ENCODE measurements at regions not wholly inside any gene's neighbourhood (a gene's known extent, or its start where the extent isn't known, plus 50 kb on each side); places are given as distances from the start of the nearest gene placed in this dataset.

DNA sequence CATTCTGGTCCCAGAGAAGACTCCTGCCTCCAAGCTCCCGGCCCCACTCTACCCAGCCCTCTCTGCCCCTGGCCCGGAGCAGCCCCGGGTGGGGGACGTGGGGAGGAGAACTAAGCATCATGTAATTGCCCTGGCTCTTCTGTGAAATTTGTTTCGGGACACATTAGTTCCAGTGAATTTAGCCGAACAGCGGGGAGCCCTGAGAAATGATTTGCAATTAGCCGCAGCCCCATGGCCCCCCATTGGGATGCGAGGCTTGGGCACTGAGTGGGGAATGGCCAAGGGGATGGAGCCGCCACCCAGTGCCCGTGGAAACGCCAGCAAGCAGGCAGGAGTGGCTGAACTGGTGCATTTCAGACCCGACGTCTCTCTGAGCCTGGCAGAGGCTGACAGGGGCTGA is 173.9 kb upstream of the LHX5 start:
- peaks cover 47% of the 10 kb centered on the region for H3K27me3 Mint-ChIP-seq
- no peaks in the 10 kb centered on the region for H3K9me3 Mint-ChIP-seq
- H3K36me3 Mint-ChIP-seq (ENCODE audit: low read depth), result no peaks in the 10 kb centered on the region
- H3K4me1 Mint-ChIP-seq (ENCODE audit: low read depth), result no peaks in the 10 kb centered on the region
- no peak overlapping the region for H3K4me3 Mint-ChIP-seq
- H3K27ac Mint-ChIP-seq, result no peak overlapping the region
- intact Hi-C loops (cut with micrococcal nuclease), result loop anchor here (2.0 kb wide), 1 partner anchor 267 kb away; no protein-coding TSS in a partner anchor

DNA sequence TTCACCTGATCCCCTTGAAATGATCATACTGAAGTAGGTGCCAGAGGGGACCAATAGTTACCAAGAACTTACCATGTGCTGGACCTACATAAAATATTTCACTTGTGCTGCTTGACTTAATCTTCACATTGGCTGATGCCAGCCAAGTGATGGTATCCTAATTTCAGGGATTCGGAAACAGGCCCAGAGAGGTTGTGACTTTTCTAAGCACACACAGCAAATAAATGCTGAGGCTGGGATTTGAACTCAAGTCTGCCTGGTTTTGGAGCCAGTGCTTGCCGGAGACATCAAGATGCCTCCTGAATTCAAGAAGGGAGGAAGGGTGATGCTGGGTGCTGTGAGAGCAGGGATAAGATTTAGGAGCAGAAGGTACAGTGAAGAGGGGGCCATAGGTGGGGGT is 173.5 kb upstream of the LHX5 start:
- intact Hi-C loops (cut with micrococcal nuclease), result no loop called here
- Mint-ChIP-seq H3K9me3 (no peaks in the 10 kb centered on the region), H3K4me3 (no peak overlapping the region), H3K27me3 (peaks cover 47% of the 10 kb centered on the region), H3K4me1 (ENCODE audit: low read depth) (no peaks in the 10 kb centered on the region), H3K27ac (no peak overlapping the region), H3K36me3 (ENCODE audit: low read depth) (no peaks in the 10 kb centered on the region)

DNA sequence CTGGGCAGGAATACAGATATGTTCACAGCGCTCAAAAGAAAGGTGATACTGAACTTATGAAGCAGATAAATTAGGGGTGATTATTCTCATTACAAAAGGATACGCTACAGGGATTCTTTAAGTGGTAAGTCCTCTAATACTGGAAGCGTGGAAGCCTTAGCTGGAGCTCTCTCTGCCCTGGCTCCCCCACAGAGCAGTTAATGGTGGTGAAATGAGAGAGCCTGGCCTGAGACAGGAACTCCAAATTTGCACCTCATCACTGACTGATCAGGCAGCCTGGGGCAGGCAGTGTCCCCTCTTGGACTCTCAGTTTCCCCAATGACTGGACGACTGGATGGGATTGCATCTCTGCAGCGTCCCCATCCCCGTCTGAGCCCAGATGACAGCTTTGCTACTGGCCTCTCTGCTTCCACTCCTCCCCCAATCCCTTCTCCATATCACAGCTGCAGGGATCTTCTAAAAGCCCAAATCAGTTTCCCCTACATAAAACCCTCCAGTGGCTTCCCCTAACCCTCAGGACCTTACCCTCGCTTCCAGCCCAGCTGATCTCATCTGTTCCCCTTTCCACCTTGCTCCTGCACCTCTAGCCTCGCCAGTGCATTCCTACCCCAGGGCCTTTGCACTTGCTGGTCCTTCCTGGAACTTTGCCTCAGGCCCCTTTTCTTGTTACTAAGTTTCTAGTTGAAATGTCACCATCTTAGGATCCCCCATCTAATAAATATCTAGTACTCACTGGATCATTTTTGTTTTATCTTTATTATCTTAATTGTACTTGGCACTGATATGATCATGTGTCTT is 171.7 kb upstream of the LHX5 start:
- Mint-ChIP-seq H3K9me3 (no peaks in the 10 kb centered on the region), H3K27me3 (peaks cover 46% of the 10 kb centered on the region), H3K4me1 (ENCODE audit: low read depth) (no peaks in the 10 kb centered on the region), H3K36me3 (ENCODE audit: low read depth) (no peaks in the 10 kb centered on the region), H3K4me3 (no peak overlapping the region), H3K27ac (no peak overlapping the region)
- intact Hi-C loops (cut with micrococcal nuclease), result no loop called here

DNA sequence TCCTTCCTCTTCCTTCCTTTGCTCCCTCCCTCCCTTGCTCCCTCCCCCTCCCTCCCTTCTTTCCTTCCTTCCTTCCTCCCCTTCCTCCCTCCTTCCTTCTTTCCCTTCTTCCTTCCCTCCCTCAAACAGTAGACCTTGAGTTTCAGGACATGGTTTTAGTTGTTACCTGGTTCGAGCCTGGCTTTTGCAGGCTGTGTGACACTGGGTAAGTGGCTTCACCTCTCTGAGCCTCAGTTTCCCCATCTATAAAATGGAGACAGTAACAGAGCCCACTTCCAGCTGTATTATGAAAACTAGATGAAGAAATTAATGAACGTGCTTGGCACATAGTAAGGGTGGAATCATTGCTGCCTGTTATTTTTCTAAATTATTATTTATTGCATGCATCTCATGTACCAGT is 171.0 kb upstream of the LHX5 start:
- H3K27ac Mint-ChIP-seq, result no peak overlapping the region
- H3K4me3 Mint-ChIP-seq, result no peak overlapping the region
- H3K27me3 Mint-ChIP-seq, result peaks cover 42% of the 10 kb centered on the region
- no peaks in the 10 kb centered on the region for H3K36me3 Mint-ChIP-seq (ENCODE audit: low read depth)
- no peaks in the 10 kb centered on the region for H3K9me3 Mint-ChIP-seq
- intact Hi-C loops (cut with micrococcal nuclease), result no loop called here
- no peaks in the 10 kb centered on the region for H3K4me1 Mint-ChIP-seq (ENCODE audit: low read depth)

DNA sequence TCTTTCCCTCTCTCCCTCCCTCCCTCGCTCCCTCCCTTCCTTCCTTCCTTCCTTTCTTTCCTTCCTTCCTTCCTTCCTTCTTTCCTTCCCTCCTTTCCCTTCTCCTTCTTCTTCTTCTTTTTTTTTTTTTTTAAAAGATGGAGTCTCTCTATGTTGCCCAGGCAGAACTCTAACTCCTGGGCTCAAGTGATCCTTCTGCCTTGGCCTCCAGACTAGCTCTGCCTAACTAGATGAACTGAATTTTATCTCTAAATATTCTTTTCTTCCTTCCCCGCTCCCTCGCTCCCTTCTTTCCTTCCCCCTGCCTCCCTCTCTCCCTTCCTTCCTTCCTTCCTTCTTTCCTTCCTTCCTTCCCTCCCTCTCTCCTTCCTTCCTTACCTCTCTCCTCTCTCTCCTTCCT is 170.5 kb upstream of the LHX5 start:
- H3K27me3 Mint-ChIP-seq, result peaks cover 42% of the 10 kb centered on the region
- H3K4me1 Mint-ChIP-seq (ENCODE audit: low read depth), result no peaks in the 10 kb centered on the region
- H3K27ac Mint-ChIP-seq, result no peak overlapping the region
- H3K4me3 Mint-ChIP-seq, result no peak overlapping the region
- no peaks in the 10 kb centered on the region for H3K36me3 Mint-ChIP-seq (ENCODE audit: low read depth)
- no peaks in the 10 kb centered on the region for H3K9me3 Mint-ChIP-seq
- intact Hi-C loops (cut with micrococcal nuclease), result no loop called here

DNA sequence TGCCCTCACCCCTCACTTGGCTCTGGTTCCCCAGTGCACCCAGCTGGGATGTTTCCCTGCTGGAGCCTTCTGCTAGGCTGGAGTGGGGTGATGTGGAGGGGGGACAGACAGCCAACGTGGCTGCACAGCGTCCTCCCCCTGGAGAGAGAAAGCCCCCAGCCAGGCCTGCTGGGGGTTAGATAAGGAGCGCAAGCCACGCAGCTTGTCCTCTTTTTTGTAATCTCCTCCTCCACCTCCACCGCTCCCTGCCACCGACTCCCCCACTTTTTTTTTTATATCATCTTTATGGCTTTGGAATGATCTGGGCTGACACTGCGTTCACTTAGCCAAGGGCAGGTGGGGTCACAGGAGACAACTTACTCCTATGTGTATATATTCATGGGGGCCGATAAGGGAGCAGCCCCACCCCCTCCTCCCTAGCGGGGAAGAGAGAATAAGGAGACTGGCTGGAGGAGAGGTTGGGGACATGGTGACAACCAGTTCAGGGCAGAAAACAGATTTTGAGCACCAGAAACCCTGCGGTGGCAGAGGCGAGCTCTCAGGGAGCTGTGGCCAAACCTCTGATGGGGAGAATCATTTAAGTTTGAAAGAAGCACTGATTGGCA is 169.9 kb upstream of the LHX5 start:
- no peaks in the 10 kb centered on the region for H3K4me1 Mint-ChIP-seq (ENCODE audit: low read depth)
- intact Hi-C loops (cut with micrococcal nuclease), result no loop called here
- no peaks in the 10 kb centered on the region for H3K36me3 Mint-ChIP-seq (ENCODE audit: low read depth)
- no peak overlapping the region for H3K4me3 Mint-ChIP-seq
- H3K9me3 Mint-ChIP-seq, result no peaks in the 10 kb centered on the region
- no peak overlapping the region for H3K27ac Mint-ChIP-seq
- H3K27me3 Mint-ChIP-seq, result peaks cover 42% of the 10 kb centered on the region

DNA sequence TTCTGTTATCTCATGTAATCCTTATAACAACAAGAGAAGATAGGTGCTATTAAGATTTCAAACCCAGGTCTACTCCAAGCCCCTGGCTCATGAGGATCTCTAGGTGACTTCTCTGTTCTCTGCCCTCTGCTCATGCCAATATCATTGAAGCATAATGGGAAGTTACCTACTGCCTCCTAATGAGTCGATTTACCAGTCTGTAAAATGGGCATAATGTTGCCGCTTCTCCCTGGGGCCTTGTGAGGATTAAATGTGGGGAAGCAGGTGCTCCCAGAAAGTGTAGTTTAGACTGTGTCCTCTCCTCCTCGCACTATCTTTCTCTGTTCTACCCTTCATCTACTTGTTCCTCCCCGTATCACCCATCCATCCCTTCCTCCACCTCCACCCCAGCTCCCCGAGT is 169.2 kb upstream of the LHX5 start:
- intact Hi-C loops (cut with micrococcal nuclease), result no loop called here
- H3K27ac Mint-ChIP-seq, result no peak overlapping the region
- peaks cover 47% of the 10 kb centered on the region for H3K27me3 Mint-ChIP-seq
- no peak overlapping the region for H3K4me3 Mint-ChIP-seq
- H3K9me3 Mint-ChIP-seq, result no peaks in the 10 kb centered on the region
- H3K4me1 Mint-ChIP-seq (ENCODE audit: low read depth), result no peaks in the 10 kb centered on the region
- no peaks in the 10 kb centered on the region for H3K36me3 Mint-ChIP-seq (ENCODE audit: low read depth)

DNA sequence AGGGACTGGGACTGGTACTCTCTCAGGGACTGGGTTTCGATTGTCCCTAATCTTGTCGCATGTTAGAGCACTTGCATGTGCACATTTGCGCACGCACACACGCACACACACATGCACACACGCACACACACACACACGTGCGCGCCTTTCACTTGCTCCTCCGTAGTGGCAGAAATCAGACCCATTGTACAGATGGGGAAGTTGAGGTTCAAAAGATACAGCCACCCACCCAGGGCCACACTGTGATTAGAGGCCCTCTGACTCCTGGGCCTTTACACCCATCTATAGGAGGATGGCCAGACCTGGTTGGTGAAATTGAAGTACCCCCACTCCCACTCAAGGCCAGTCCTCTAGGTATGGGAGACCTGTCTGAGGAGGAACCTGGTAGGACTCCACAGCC is 167.8 kb upstream of the LHX5 start:
- intact Hi-C loops (cut with micrococcal nuclease), result no loop called here
- Mint-ChIP-seq H3K9me3 (no peaks in the 10 kb centered on the region), H3K36me3 (ENCODE audit: low read depth) (no peaks in the 10 kb centered on the region), H3K27me3 (peaks cover 46% of the 10 kb centered on the region), H3K4me1 (ENCODE audit: low read depth) (no peaks in the 10 kb centered on the region), H3K27ac (no peak overlapping the region), H3K4me3 (no peak overlapping the region)

DNA sequence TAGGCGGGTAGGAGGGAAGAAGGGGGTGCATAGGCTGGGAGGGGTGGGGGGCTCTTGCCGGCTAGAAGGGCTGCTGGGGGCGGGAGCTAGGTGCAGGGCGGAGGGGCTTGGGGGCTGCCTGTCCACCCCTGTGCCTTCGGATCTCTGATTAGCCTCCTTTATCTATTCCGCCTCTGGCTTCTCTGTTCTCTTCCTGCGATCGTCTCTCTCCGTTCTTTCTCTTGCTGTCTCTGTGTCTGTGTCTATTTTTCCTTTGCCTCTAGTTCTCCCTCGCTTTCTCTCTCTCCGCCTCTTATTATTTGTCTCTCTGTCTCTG is 166.7 kb upstream of the LHX5 start:
- Mint-ChIP-seq H3K4me3 (no peak overlapping the region), H3K27me3 (peaks cover 44% of the 10 kb centered on the region), H3K36me3 (ENCODE audit: low read depth) (no peaks in the 10 kb centered on the region), H3K4me1 (ENCODE audit: low read depth) (no peaks in the 10 kb centered on the region), H3K9me3 (no peaks in the 10 kb centered on the region), H3K27ac (no peak overlapping the region)
- intact Hi-C loops (cut with micrococcal nuclease), result no loop called here

DNA sequence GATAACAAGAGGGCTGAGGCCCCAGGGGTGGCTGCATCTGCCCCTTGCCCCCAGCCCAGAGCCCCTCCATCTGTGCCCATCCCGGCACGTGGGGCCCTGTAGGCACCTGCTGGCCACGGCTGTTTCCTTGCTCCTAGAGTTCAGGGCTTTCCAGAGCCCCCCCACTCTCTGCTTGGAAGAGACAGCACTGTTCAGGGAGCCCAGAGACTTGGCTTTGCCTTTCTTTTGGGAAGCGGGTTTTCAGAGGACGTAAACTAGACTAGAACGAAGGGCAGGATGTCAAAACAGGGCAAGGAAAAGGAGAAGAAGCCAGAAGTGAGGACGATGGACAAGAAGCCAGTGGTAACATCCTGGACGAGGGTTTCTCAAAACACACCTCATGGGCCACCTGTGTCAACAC is 163.3 kb upstream of the LHX5 start:
- H3K4me3 Mint-ChIP-seq, result no peak overlapping the region
- no peaks in the 10 kb centered on the region for H3K4me1 Mint-ChIP-seq (ENCODE audit: low read depth)
- peaks cover 28% of the 10 kb centered on the region for H3K27me3 Mint-ChIP-seq
- intact Hi-C loops (cut with micrococcal nuclease), result no loop called here
- no peak overlapping the region for H3K27ac Mint-ChIP-seq
- no peaks in the 10 kb centered on the region for H3K36me3 Mint-ChIP-seq (ENCODE audit: low read depth)
- peaks cover 9% of the 10 kb centered on the region for H3K9me3 Mint-ChIP-seq

DNA sequence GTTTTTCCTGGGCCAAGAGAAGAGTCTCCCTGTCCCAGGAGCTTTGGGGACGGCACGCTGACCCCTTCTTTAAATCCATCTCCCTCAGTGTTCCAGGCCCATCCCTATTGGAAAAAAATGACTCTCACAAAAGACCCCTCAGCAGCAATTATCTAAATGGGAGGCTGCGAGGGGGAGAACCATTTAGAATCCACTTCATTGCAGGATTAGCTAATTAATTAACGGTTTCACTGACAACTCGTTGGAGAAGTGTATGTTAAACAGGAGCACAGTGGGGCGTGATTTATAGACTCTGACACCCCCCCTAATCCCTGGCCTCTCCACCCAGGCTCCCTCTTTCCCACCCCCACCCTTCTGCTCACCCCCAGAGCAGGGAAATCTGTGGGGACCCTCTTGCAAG is 162.8 kb upstream of the LHX5 start:
- no peaks in the 10 kb centered on the region for H3K36me3 Mint-ChIP-seq (ENCODE audit: low read depth)
- peaks cover 24% of the 10 kb centered on the region for H3K27me3 Mint-ChIP-seq
- peaks cover 9% of the 10 kb centered on the region for H3K9me3 Mint-ChIP-seq
- no peak overlapping the region for H3K4me3 Mint-ChIP-seq
- intact Hi-C loops (cut with micrococcal nuclease), result no loop called here
- no peak overlapping the region for H3K27ac Mint-ChIP-seq
- no peaks in the 10 kb centered on the region for H3K4me1 Mint-ChIP-seq (ENCODE audit: low read depth)

DNA sequence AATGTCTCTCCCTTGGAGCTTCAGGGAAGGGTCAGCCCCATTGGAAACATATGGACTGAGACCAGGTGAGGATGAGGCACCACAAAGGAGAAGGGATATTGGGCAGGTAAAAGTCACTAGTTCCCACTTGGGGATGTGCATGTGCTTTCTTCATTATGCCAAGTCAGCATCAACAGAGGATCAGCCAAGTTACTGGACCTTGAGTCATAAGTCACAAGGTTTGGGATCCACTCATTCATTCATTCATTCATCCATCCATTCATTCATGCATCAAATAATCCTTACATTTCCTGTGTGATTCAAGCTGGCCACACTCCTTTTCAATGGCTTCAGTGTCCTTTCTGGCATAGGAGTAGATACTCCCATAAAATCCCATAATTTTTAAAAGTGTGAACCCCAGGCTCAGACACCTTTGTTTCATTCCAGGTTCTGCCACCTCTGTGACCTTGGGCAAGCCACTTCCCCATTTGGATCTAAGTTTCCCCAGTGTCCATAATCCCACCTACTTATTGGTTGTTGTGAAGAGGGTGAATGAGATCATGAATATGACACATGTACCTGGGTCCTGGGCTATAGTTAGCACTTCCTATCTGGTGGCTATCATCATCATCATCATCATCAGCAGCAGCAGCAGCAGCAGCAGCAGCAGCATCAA is 162.1 kb upstream of the LHX5 start:
- Mint-ChIP-seq H3K9me3 (peaks cover 9% of the 10 kb centered on the region), H3K36me3 (ENCODE audit: low read depth) (no peaks in the 10 kb centered on the region), H3K4me1 (ENCODE audit: low read depth) (no peaks in the 10 kb centered on the region), H3K27ac (no peak overlapping the region), H3K27me3 (peaks cover 17% of the 10 kb centered on the region), H3K4me3 (no peak overlapping the region)
- intact Hi-C loops (cut with micrococcal nuclease), result no loop called here

DNA sequence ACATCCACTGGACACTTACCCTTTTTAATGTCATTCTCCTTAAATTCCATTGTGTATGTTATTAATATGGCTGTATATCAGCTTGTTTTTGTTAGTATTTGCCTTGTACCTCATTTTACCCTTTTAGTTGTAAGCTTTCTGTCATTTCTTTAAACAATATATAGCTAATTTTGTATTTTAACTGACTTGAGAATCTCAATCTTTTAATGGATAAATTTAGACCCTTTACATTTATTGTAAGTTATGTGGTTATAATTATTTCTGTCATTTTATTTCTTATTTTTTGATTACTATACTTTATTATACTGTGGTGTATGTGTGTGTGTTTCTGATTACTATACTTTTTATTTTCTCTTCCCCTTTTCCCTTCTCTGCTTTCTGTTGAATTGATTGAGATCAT is 159.0 kb upstream of the LHX5 start:
- no peaks in the 10 kb centered on the region for H3K4me1 Mint-ChIP-seq (ENCODE audit: low read depth)
- peaks cover 1% of the 10 kb centered on the region for H3K27me3 Mint-ChIP-seq
- H3K36me3 Mint-ChIP-seq (ENCODE audit: low read depth), result no peaks in the 10 kb centered on the region
- H3K27ac Mint-ChIP-seq, result no peak overlapping the region
- no peak overlapping the region for H3K4me3 Mint-ChIP-seq
- peaks cover 21% of the 10 kb centered on the region for H3K9me3 Mint-ChIP-seq
- intact Hi-C loops (cut with micrococcal nuclease), result no loop called here

DNA sequence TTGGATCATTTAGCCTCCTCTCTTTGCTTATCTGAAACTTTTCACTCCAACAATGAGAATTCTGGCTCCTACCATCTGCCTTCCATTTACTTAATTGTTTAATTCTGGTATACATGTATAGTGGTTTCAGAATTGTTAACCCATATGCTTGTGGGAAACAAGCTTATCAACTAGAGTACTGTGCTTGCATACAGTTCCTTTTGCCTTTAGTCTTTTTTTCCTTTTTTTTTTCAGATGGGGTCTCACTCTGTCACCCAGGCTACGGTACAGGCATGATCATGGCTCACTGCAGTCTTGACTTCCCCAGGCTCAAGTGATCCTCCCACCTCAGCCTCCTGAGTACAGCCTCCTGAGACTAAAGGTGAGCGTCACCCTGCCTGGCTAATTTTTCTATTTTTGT is 153.8 kb upstream of the LHX5 start:
- Mint-ChIP-seq H3K27me3 (peaks cover 3% of the 10 kb centered on the region), H3K27ac (no peak overlapping the region), H3K4me1 (ENCODE audit: low read depth) (no peaks in the 10 kb centered on the region), H3K36me3 (ENCODE audit: low read depth) (no peaks in the 10 kb centered on the region), H3K9me3 (peaks cover 25% of the 10 kb centered on the region), H3K4me3 (no peak overlapping the region)
- intact Hi-C loops (cut with micrococcal nuclease), result no loop called here
